Neural progenitor cell (in vitro differentiated cells): ENCODE measurements at regions not wholly inside any gene's neighbourhood (a gene's known extent, or its start where the extent isn't known, plus 50 kb on each side); places are given as distances from the start of the nearest gene placed in this dataset.

ENCODE experiments used
- EZH2 ChIP-seq: fragments of 200-600 bp; sonication (generic); IDR thresholded peaks from 2 replicates; pipeline ENCODE4 v1.6.1; 2017; ENCODE audit warnings: antibody characterized with exemption, mild to moderate bottlenecking, moderate library complexity
- TF ChIP-seq, protein P1 (sequence below): fragments of 200-600 bp; sonication (generic); IDR thresholded peaks from 2 replicates; pipeline ENCODE4 v1.5.1; 2017; ENCODE audit warnings: antibody characterized with exemption, mild to moderate bottlenecking

DNA sequence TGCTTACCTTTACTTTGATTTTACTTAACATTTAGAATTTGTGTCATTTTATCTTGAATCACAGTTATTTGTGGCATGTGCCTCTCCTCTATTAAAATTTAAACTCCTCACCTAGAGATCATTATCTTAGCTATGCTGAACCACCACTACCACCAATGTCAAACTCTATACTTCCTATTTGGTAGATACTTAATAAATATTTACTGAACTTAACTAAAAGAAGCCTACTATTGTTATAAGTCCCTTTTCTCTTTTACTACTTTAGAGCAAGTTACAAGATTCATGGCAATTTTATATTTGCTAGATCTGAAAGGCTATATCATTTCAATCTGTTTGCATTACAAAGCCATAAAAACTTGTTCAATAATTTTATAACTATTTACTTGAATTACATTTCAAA is 273.3 kb upstream of the CCNH start:
- TF ChIP-seq, protein P1, sequence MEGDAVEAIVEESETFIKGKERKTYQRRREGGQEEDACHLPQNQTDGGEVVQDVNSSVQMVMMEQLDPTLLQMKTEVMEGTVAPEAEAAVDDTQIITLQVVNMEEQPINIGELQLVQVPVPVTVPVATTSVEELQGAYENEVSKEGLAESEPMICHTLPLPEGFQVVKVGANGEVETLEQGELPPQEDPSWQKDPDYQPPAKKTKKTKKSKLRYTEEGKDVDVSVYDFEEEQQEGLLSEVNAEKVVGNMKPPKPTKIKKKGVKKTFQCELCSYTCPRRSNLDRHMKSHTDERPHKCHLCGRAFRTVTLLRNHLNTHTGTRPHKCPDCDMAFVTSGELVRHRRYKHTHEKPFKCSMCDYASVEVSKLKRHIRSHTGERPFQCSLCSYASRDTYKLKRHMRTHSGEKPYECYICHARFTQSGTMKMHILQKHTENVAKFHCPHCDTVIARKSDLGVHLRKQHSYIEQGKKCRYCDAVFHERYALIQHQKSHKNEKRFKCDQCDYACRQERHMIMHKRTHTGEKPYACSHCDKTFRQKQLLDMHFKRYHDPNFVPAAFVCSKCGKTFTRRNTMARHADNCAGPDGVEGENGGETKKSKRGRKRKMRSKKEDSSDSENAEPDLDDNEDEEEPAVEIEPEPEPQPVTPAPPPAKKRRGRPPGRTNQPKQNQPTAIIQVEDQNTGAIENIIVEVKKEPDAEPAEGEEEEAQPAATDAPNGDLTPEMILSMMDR: no peak
- no peak for TF ChIP-seq EZH2
